Glutamatergic neuron (in vitro differentiated cells): ENCODE measurements at regions not wholly inside any gene's neighbourhood (a gene's known extent, or its start where the extent isn't known, plus 50 kb on each side); places are given as distances from the start of the nearest gene placed in this dataset.

Experiments
- DNase-seq: peaks from one replicate; pipeline ENCODE4 v3.0.0; 2022
- H3K27ac Mint-ChIP-seq: one replicate; pipeline ENCODE4 v1.8.0; 2020; ENCODE audit warnings: mild to moderate bottlenecking, mixed read lengths, inconsistent platforms; ENCODE audit not compliant: unreplicated experiment
- H3K27me3 Mint-ChIP-seq: one replicate; pipeline ENCODE4 v1.8.0; 2020; ENCODE audit warnings: mild to moderate bottlenecking, moderate library complexity, mixed read lengths, inconsistent platforms; ENCODE audit not compliant: unreplicated experiment
- H3K36me3 Mint-ChIP-seq: one replicate; pipeline ENCODE4 v1.8.0; 2020; ENCODE audit warnings: mild to moderate bottlenecking, mixed read lengths, inconsistent platforms; ENCODE audit not compliant: unreplicated experiment
- H3K4me1 Mint-ChIP-seq: one replicate; pipeline ENCODE4 v1.8.0; 2020; ENCODE audit warnings: mild to moderate bottlenecking, low read depth, mixed read lengths, inconsistent platforms; ENCODE audit not compliant: unreplicated experiment
- H3K4me3 Mint-ChIP-seq: one replicate; pipeline ENCODE4 v1.8.0; 2020; ENCODE audit warnings: mild to moderate bottlenecking, mixed read lengths, inconsistent platforms; ENCODE audit not compliant: unreplicated experiment
- H3K9me3 Mint-ChIP-seq: one replicate; pipeline ENCODE4 v1.8.0; 2020; ENCODE audit warnings: mild to moderate bottlenecking, moderate library complexity, mixed read lengths, inconsistent platforms; ENCODE audit not compliant: unreplicated experiment
- TF ChIP-seq, protein P1 (sequence below): fragments of 200-600 bp; sonication (generic); IDR thresholded peaks from one replicate; pipeline ENCODE4 v1.5.0; 2021; ENCODE audit not compliant: partially characterized antibody, unreplicated experiment

DNA sequence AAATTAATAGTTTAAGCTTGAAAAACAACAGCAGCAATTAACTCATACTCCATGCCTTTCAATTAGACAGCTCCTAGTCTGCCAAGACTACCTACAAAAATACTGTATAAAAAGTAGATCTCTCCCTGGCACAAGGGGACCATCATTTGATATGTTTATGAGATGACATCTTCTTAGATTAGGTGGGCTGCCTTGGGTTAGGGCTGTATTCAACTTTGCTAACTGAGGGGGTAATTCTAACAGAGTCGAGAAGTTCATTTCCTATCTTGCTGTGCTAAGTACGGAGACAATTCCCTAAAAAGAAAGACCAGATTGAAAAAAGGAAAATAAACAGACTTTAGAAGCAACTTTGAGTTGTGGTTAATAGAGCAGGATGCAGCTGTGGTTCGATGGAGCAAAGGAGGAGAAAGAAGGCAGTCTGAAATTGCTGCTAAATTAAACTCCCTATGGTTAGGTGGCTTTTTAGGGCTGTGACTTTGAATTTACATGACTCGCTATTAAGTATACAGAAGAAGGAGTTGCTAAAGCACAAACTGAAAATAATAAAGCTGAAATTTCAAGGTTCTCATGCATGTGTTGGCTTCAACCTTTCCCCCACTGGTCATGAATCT is 75.4 kb downstream of the CDC7 start:
- Mint-ChIP-seq H3K4me3 (no peak overlapping the region), H3K27ac (no peak overlapping the region), H3K36me3 (no peaks in the 10 kb centered on the region), H3K27me3 (peaks cover 4% of the 10 kb centered on the region), H3K4me1 (peaks cover 2% of the 10 kb centered on the region), H3K9me3 (peaks cover 2% of the 10 kb centered on the region)
- no peak for DNase-seq
- TF ChIP-seq, protein P1, sequence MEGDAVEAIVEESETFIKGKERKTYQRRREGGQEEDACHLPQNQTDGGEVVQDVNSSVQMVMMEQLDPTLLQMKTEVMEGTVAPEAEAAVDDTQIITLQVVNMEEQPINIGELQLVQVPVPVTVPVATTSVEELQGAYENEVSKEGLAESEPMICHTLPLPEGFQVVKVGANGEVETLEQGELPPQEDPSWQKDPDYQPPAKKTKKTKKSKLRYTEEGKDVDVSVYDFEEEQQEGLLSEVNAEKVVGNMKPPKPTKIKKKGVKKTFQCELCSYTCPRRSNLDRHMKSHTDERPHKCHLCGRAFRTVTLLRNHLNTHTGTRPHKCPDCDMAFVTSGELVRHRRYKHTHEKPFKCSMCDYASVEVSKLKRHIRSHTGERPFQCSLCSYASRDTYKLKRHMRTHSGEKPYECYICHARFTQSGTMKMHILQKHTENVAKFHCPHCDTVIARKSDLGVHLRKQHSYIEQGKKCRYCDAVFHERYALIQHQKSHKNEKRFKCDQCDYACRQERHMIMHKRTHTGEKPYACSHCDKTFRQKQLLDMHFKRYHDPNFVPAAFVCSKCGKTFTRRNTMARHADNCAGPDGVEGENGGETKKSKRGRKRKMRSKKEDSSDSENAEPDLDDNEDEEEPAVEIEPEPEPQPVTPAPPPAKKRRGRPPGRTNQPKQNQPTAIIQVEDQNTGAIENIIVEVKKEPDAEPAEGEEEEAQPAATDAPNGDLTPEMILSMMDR, result no peak

DNA sequence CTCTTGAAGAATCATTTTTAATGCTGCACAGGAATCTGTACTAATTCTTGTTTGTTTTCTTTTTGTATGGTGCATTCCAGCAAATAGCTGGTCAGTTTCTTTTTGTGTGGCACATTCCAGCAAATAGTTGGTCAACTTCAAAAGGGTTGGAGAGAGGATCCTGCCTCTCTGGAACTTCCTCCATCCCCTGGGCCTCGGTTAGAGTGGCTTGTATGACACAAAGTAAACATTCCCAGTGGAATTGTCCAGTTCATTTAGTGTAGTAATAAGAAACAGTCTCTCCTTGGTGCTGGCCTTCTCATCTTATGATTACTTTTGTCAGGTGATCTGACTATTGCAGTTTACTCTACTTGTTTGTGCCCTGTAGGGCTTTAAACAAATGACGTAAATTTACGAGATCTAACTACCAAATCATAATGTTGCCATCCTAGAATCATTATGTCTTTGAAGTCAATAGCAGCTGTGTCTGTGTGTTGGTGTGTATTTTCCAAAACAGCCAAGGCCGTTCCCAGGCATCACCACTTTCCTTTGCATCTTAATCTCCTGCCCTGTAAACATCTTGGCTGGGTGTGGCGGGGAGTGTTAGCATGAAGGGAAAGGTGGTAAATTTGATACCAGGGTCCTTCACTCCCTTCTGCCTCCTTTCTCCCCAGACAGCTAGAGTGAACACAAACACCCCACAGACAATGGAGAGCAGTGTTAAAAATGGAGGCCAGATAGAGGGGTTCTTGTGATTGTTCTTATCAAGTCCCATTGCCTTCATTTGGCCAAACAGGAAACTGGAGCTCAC is 77.9 kb downstream of the CDC7 start:
- Mint-ChIP-seq H3K4me3 (no peak overlapping the region), H3K27ac (no peak overlapping the region), H3K27me3 (peaks cover 4% of the 10 kb centered on the region), H3K36me3 (no peaks in the 10 kb centered on the region), H3K9me3 (peaks cover 2% of the 10 kb centered on the region), H3K4me1 (peaks cover 9% of the 10 kb centered on the region)
- DNase-seq, result no peak
- TF ChIP-seq, protein P1, result no peak

DNA sequence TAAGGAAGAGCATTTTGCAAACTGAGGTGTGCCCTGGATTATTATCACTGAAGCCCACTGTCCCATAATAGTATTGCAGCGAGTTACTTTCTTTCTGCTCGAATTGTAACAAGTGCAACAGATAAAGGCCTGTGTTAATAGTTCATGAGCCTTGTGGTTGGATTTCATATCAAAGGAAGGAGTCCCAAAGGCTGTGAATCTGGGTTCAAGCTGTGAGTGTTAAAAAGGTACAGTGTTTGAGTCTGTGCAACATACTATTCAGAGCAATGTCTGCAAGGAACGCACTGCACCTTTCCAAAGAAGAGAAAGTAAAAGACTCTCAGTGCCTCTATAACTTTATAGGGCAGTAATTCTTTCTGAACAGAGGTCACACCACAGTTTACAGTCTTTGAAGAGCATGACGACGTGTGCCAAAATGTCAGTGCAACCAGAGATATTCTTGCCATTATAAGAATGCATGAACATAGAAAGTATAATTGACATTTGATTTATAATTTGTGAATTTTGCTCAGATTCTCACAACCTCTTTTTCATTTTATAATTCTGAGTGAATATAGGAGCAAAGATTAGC is 79.1 kb downstream of the CDC7 start:
- H3K4me1 Mint-ChIP-seq, result peaks cover 11% of the 10 kb centered on the region
- TF ChIP-seq, protein P1, result no peak
- no peaks in the 10 kb centered on the region for H3K36me3 Mint-ChIP-seq
- peaks cover 4% of the 10 kb centered on the region for H3K27me3 Mint-ChIP-seq
- no peak for DNase-seq
- no peak overlapping the region for H3K4me3 Mint-ChIP-seq
- no peak overlapping the region for H3K27ac Mint-ChIP-seq
- peaks cover 2% of the 10 kb centered on the region for H3K9me3 Mint-ChIP-seq

DNA sequence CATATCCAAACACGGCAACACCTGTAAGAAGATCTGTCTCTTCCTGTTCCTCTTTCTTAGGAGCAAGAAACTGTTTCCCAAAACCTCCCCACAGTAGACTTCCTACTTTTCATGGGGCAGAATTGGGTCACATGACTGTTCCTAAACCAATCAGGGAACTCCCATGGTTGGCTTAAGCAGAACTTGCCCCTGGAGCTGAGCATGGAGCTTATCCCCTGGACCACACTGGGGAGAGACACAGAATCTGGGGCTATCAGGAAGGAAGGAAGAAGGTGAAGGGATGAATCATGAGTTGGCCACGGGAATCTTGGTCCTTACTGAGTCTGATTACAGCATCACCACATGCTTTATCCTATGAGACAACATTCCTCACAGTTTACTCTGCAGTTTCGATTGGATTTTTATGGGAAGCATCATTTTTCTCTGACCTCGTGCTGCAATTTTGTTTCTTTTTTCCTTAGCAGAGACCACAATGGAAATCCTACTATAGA is 81.8 kb downstream of the CDC7 start:
- peaks cover 2% of the 10 kb centered on the region for H3K27me3 Mint-ChIP-seq
- DNase-seq, result no peak
- H3K36me3 Mint-ChIP-seq, result no peaks in the 10 kb centered on the region
- H3K27ac Mint-ChIP-seq, result no peak overlapping the region
- peaks cover 11% of the 10 kb centered on the region for H3K4me1 Mint-ChIP-seq
- peaks cover 2% of the 10 kb centered on the region for H3K9me3 Mint-ChIP-seq
- TF ChIP-seq, protein P1, result no peak
- no peak overlapping the region for H3K4me3 Mint-ChIP-seq
